ENCODE measurements at regions not wholly inside any gene's neighbourhood (a gene's known extent, or its start where the extent isn't known, plus 50 kb on each side); places are given as distances from the start of the nearest gene placed in this dataset.

DNA sequence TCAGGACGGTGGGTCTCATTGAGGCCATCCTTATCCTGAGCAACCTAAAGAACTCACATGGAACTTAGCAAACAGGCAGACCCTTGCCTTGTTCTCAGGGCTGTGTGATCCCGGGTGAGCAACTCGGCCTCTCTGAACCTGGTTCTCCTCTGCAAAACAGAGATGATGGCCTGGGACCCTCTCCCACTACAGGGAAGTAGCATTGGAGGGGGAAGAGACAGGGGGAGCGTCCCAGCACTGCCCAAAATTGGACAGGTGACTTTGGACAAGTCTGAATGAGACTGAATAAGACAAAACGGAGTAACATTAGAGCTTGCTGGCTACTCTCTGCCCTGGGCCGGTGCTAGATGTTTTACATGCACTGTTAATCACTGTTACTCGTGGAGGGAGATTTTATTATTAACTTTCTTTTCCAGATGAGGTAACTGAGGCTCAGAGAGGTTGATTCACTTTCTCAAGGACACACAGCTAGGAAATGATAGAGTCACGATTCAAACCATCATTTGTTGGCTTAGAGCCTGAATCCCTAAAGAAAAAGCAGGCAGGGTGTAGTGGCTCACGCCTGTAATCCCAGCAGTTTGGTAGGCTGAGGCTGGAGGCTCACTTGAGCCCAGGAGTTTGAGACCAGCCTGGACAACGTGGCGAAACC, 136.4 kb downstream of the C9orf50 start:
- no peak overlapping the region for H3K27ac ChIP-seq (ENCODE audit: low read depth, low read length)
- H3K27me3 ChIP-seq (replicated peaks in 1 of 4; ENCODE audit: control insufficient read depth in 3 of 4, extremely low read depth in 1 of 4, insufficient read depth in 3 of 4, low read length in 3 of 4) = peaks cover 14 to 74% (median 62%) of the 10 kb centered on the region in 4 experiments
- H3K36me3 ChIP-seq (ENCODE audit: control insufficient read depth in 2 of 4, insufficient read depth in 4 of 4, low read length in 3 of 4) = no peaks in the 10 kb centered on the region
- no peak overlapping the region for H3K23ac ChIP-seq (ENCODE audit: insufficient read length)
- H3K9me3 ChIP-seq (ENCODE audit: insufficient read depth in 2 of 2, low read depth in 1 of 2, low read length in 1 of 2) = no peaks in the 10 kb centered on the region
- H2BK12ac ChIP-seq (ENCODE audit: low read depth, low read length) = peak overlapping the region; percentile 65; the same call in 1 of the 2 replicates
- no peak overlapping the region; the same call in 1 of the 2 replicates for H4K8ac ChIP-seq (ENCODE audit: extremely low read depth, insufficient read depth, low read length)
- no peak overlapping the region for H2BK20ac ChIP-seq (ENCODE audit: low read length)
- 78% methylated on average over 11 of the region's 11 CpGs; no CpG with 5 or more reads in 1 of the 2 experiments for WGBS, 2 experiments (ENCODE audit: extremely low coverage in 1 of 2, insufficient coverage in 1 of 2, insufficient read length in 1 of 2, insufficient replicate concordance in 2 of 2, low coverage in 1 of 2, low lambda C conversion rate in 2 of 2, missing lambda C conversion rate in 1 of 2)
- FAIRE-seq = no peak
- H4K20me1 ChIP-seq (replicated peaks in 1 of 2; ENCODE audit: control insufficient read depth in 1 of 2, insufficient read depth in 2 of 2, low read length in 2 of 2) = peaks cover 0 to 2% of the 10 kb centered on the region in 2 experiments
- H3K4me1 ChIP-seq (replicated peaks in 1 of 4; ENCODE audit: control insufficient read depth in 3 of 4, insufficient read depth in 4 of 4, low read length in 3 of 4) = peaks cover 11 to 40% (median 28%) of the 10 kb centered on the region in 4 experiments
- H3K4me3 ChIP-seq (ENCODE audit: extremely low read depth in 1 of 4, insufficient read depth in 2 of 4, low read depth in 3 of 4, low read length in 4 of 4) = 0 out of 8 replicates have a peak overlapping the region, but pooled peaks of 1 of the 4 experiments have one; percentile 66
- ChIA-PET CTCF (ENCODE audit: partially characterized antibody) (interaction anchor here (0.7 to 4.9 kb wide), 4 partner anchors 12 to 127 kb away, joined by 3 to 27 read pairs (median 4); no protein-coding TSS in a partner anchor), POLR2A (ENCODE audit: partially characterized antibody) (interaction anchor here (0.7 to 6.9 kb wide), 6 partner anchors 11 to 76 kb away, joined by 3 to 45 read pairs (median 4); no protein-coding TSS in a partner anchor)
- H2BK15ac ChIP-seq (ENCODE audit: low read length) = no peak overlapping the region; the same call in 1 of the 2 replicates
- H2AFZ ChIP-seq (ENCODE audit: low read length) = no peak overlapping the region
- H3K18ac ChIP-seq (ENCODE audit: extremely low read depth, low read length) = peak overlapping the region; percentile 16; the same call in 1 of the 2 replicates
- no peak overlapping the region for H3K56ac ChIP-seq (replicated peaks; ENCODE audit: insufficient read length, low read depth, low read length)
- no peak overlapping the region for H3K9ac ChIP-seq (replicated peaks in 1 of 4; ENCODE audit: extremely low read depth in 1 of 4, low read depth in 3 of 4, low read length in 3 of 4)
- no peak overlapping the region for H3K14ac ChIP-seq (ENCODE audit: insufficient read length)
- H2BK120ac ChIP-seq (replicated peaks; ENCODE audit: low read depth, low read length) = no peak overlapping the region
- no peak overlapping the region for H3K4ac ChIP-seq (replicated peaks; ENCODE audit: insufficient read length, low read depth, low read length)
- TF ChIP-seq KDM1A (IDR thresholded peaks at IDR 0.05; ENCODE audit: borderline replicate concordance, low read length) (peak; percentile 91; the same call in 1 of the 2 replicates), TAF1 (IDR thresholded peaks at IDR 0.05; ENCODE audit: low read depth, low read length) (no peak)
- peak overlapping the region; percentile 84 to 98; a peak in 3 of 4 replicates for H3K4me2 ChIP-seq (ENCODE audit: insufficient read depth in 1 of 2, low read depth in 2 of 2, low read length in 2 of 2)
- no peaks in the 10 kb centered on the region for H3K79me2 ChIP-seq (ENCODE audit: control insufficient read depth in 1 of 2, insufficient read depth in 2 of 2, low read length in 2 of 2)
- no peak overlapping the region for H4K91ac ChIP-seq (replicated peaks; ENCODE audit: insufficient read length, low read length)
- no peak overlapping the region for H2AK5ac ChIP-seq (ENCODE audit: low read depth, low read length)
- peaks cover 23% of the 10 kb centered on the region for H3K23me2 ChIP-seq (ENCODE audit: low read depth, low read length)
- H2BK5ac ChIP-seq (ENCODE audit: low read depth, low read length) = no peak overlapping the region
- no peak for DNase-seq (ENCODE audit: low read depth in 1 of 2, low spot score in 2 of 2)
- no peak overlapping the region for H4K5ac ChIP-seq (ENCODE audit: insufficient read length, low read depth, low read length)
- no peaks in the 10 kb centered on the region for H3K79me1 ChIP-seq (ENCODE audit: low read depth, low read length)
